ENCODE measurements at regions not wholly inside any gene's neighbourhood (a gene's known extent, or its start where the extent isn't known, plus 50 kb on each side); places are given as distances from the start of the nearest gene placed in this dataset.

- no peak for DNase-seq
Measured at GRCh38 chr5:92460505-92460904, 1077.4 kb upstream of the ARRDC3 start.

DNA sequence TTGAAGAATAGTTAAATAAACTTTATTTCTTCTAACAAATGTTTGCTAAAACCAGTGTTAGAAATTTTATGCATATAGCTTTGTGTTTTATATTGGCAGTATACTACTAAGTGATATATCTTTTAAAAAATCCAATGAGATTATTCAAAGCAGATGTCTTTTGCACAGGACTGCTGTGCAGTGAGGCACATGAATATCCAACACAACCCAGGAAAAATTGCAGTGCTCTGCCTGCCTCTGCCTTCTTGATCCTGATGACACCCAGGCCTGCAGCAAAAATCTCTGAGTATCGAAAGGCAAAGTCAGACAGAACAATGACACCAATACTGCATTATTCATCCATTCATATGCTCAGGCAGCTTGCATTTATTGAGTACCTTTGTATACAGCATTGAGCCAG, 1076.5 kb upstream of the ARRDC3 start:
- no peak for DNase-seq

DNA sequence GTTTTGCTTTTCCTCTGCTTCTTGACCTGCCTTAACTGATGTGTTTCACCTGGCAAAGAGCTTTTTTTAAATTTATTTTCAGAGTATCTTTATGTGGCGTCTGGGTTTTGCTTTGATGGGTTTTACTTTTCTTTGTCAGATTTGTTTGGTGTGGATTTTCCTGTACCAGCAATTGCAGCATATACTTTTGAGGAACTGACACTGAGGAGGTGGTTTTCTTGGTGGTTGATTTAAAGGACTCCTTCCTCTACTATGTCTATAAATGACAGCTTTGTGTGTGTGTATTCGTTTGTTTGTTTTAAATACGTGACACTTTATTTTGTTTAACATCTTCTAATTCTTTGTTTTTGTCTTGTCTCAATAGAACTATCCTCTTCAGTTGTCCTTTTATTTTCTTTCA, 1071.9 kb upstream of the ARRDC3 start:
- DNase-seq, result no peak

DNA sequence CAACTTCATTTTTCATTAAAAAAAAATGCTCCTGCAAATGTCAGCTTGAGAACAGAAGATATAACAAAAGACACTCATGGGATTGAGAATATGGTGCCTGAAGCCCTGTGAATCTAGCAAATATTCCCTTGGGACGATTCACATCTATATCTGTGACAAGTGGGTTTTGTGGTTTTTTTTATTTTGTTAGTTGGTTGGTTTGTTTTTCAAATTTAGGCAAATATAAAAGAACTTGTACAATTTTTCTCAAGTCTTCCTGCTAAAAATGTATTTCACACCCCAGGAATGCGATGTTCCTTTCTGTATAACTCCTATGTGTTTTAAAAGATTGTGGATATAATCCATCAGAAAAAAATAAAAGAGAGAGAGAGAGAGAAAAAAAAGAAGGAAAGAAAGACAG, 1061.8 kb upstream of the ARRDC3 start:
- DNase-seq, result no peak

GRCh38 chr5:92435781-92436180, 1052.7 kb upstream of the ARRDC3 start:
- DNase-seq, result no peak

DNA sequence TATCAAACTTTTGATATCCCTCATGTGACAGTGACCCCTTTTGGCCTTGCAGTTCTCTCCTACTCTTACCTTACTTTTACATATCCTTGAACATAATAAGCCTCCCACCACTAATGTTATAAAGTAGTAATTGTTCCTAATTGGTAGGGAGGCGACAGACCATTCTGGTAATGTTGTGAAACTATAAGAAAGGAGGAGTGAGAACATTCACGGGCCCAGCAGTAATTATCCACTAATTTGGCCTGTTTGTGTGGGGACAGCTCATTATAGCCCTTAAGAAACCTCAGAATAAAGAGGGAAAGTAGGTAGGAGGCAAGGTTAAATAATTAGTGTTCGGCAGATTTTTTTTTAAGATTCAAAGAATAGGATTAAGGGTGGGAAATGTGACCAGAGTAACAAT, 1046.5 kb upstream of the ARRDC3 start:
- DNase-seq, result no peak

DNA sequence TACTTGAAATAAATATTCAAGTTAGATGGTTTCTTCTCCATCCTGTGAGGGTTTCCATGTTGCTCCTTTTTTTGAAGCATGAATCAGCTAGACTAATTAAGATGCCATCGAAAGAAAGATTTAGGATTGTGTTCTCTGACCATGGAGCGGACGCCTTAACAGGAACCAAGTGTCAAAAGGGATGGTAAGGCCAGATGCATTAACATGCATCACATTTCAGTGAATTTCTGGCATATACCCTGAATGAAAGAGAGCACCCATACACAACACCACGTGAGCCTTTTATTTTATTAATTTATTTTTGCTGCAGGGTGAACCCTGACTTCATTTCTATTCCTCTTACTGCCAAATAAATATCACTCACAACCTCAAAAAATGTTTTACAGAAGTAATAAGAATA, 1045.3 kb upstream of the ARRDC3 start:
- DNase-seq, result no peak

GRCh38 chr5:92424785-92425426, 1041.8 kb upstream of the ARRDC3 start:
- no peak for DNase-seq

DNA sequence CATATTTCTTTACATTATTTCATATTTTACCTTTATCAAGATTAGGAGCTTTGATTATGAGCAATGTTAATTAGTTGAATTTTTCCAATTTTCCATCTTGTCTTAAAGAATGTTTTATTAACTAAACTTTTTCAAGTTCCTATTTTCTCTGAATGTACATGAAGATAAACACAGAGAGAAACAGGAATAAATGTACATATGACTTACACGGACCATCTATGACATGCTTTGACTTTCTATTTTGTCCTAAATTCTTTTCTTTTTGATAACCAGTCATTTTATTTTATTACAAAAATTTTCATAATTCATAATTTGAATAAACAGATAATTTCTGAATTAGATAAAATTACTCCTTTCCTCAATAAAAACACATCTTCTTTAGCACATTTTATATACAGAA, 1038.8 kb upstream of the ARRDC3 start:
- DNase-seq, result no peak

DNA sequence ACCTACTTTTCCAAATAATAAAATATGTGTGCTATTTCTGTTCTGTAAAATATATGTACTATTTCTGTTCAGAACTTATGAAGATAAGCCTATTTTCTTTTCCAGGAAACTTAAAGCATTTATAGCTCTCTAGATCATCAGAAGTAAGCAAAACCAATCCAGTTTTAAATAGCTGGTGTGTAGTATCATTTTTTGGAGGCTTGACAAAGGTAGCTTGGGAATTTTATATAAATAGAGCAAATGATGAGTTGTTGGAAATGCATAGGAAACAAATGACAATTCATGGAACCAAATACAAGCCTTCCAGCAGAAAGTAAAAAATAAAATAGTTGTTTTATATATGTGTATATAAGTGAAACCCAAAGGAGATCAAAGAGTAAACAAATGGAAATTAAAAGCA, 1038.1 kb upstream of the ARRDC3 start:
- DNase-seq, result no peak

GRCh38 chr5:92419261-92419660, 1036.1 kb upstream of the ARRDC3 start:
- no peak for DNase-seq

- DNase-seq, result no peak
Measured at GRCh38 chr5:92418341-92418740, 1035.2 kb upstream of the ARRDC3 start.

DNA sequence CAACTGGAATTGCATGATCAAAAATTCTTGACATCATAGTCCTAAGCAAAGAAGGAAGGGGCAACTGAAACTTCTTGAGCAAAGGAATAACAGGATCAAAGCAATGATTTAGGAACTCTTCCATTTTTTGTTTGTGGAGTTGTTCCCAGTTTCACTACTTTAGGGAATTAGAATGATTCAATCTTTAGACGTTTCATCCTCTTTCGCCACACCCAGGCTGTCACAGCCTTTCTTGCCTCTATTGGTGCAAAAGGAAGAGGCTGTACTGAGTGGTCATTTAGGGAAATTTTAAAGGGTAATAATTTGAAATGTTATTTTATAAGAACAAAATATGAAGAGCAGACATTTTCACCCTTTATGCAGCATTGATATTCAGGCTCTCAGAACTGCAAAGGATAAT, 1026.0 kb upstream of the ARRDC3 start:
- DNase-seq, result no peak

GRCh38 chr5:92402956-92403702, 1020.0 kb upstream of the ARRDC3 start:
- no peak for DNase-seq

- no peak for DNase-seq
Measured at GRCh38 chr5:92402045-92402444, 1018.9 kb upstream of the ARRDC3 start.

- DNase-seq, result peak; percentile 58
Measured at GRCh38 chr5:92401492-92401891, 1018.4 kb upstream of the ARRDC3 start.

GRCh38 chr5:92394936-92395335, 1011.8 kb upstream of the ARRDC3 start:
- no peak for DNase-seq

DNA sequence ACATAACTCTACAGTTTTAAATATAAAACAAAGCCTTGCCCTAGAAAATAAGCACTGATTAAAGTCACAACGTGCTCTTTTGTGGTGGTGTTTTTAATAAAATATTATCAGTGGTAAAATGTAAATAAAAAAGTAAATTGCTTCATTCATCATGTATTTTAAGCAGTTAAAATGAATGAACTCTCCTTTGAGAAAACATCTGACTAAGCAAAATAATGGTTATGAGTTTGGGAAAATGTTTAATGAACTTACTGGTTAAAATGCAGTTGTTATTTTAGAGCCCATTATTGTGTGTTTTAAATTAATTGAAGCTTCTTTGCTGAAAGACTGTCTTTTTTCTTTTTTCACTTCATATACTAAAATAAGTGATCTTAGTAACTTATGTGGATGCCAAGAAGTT, 1007.5 kb upstream of the ARRDC3 start:
- DNase-seq, result no peak

- no peak for DNase-seq
Measured at GRCh38 chr5:92380069-92380770, 997.1 kb upstream of the ARRDC3 start.

- DNase-seq, result no peak
Measured at GRCh38 chr5:92378966-92379611, 996.0 kb upstream of the ARRDC3 start.

DNA sequence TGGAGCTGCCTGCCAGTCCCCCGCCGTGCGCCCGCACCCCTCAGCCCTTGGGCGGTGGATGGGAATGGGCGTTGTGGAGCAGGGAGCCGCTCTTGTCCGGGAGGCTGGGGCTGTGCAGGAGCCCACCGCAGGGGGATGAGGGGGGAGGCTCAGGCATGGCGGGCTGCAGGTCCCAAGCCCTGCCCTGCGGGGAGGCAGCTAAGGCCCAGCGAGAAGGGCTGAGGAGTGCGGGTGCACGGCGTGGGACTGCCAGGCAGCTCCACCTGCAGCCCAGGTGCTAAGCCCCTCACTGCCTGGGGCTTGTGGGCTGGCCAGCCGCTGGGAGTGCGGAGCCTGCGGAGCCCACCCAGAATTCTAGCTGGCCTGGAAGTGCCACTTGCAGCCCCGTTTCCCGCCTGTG, 991.7 kb upstream of the ARRDC3 start:
- DNase-seq, result no peak

DNA sequence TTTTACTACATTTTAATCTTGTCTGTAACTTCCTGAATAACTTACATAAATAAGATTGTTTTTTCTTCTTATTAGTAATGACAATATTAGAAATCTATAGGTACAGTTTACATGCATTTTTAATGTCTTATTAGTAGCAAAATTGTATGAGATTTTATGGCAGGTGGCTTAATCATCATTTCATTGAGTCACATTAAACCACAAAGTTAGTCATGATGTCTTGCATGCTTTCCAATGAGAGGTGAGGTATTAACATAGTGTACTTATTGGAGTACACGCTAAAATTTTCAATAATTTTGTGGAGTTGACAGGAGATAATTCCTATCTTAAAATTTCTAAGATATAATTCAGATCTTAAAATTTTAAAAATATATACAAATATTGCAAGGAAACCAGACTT, 989.6 kb upstream of the ARRDC3 start:
- DNase-seq, result no peak

GRCh38 chr5:92371889-92372235, 988.7 kb upstream of the ARRDC3 start:
- no peak for DNase-seq
